AG10803 (cell line): ENCODE measurements at regions not wholly inside any gene's neighbourhood (a gene's known extent, or its start where the extent isn't known, plus 50 kb on each side); places are given as distances from the start of the nearest gene placed in this dataset.

ENCODE experiments used
- DNase-seq: peaks from one replicate; pipeline ENCODE4 v3.0.0; 2010; ENCODE audit warnings: low read depth
- H3K4me3 ChIP-seq: 2 replicates; pipeline ENCODE4 v1.5.1; 2011; ENCODE audit warnings: mild to moderate bottlenecking, low read length, control low read depth
- TF ChIP-seq, protein P1 (sequence below): conservative IDR thresholded peaks from 2 replicates; pipeline ENCODE4 v1.5.1; 2011; ENCODE audit warnings: mild to moderate bottlenecking, low read length, control low read depth, inconsistent platforms

DNA sequence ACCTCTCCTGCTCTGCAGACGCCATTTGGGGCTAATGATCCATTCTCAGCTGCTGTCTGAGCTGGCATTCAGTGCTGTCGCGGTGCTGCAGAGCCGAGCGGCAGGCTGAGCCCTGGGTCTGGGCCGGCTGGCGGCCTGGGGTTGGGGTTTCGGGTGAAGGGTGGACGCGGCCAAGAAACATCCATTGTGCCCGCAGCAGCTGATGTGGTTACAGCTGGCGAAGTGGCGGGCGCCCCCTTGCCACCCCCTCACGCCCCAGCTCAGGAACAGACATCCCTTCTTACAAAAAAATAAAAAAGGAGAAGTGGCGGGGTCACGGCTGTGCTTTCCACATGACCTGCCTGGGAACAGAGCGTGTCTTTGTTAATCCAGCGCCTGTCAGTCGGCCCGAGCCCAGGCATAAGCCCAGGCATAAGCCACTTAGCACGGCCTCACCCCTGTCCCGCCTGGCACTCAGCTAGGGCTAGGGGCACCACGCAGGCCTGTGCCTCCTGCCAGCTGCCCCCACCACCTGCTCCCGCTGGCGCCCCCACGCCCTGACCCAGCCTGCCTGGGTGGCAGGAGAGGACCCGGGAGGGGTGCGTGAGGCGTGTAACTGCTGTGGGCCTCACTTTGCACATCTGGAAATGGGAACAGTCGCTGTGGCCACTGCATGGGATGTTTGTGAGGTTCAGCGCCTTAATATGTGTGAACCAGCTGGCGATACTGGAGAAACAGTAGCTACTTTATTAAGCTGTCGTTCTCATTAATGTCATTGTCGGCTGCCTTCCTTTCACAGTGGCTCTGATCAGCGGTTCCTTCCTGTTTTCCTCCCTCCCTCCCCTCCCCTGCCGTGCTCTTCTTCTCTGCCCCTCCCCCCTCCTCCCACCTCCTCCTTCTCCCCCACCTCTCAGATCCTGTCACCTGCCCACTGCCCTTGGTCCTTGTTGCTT lies 197.7 kb upstream of the CIBAR2 start:
- TF ChIP-seq, protein P1, sequence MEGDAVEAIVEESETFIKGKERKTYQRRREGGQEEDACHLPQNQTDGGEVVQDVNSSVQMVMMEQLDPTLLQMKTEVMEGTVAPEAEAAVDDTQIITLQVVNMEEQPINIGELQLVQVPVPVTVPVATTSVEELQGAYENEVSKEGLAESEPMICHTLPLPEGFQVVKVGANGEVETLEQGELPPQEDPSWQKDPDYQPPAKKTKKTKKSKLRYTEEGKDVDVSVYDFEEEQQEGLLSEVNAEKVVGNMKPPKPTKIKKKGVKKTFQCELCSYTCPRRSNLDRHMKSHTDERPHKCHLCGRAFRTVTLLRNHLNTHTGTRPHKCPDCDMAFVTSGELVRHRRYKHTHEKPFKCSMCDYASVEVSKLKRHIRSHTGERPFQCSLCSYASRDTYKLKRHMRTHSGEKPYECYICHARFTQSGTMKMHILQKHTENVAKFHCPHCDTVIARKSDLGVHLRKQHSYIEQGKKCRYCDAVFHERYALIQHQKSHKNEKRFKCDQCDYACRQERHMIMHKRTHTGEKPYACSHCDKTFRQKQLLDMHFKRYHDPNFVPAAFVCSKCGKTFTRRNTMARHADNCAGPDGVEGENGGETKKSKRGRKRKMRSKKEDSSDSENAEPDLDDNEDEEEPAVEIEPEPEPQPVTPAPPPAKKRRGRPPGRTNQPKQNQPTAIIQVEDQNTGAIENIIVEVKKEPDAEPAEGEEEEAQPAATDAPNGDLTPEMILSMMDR: no peak
- H3K4me3 ChIP-seq: no peak overlapping the region
- DNase-seq: no peak

DNA sequence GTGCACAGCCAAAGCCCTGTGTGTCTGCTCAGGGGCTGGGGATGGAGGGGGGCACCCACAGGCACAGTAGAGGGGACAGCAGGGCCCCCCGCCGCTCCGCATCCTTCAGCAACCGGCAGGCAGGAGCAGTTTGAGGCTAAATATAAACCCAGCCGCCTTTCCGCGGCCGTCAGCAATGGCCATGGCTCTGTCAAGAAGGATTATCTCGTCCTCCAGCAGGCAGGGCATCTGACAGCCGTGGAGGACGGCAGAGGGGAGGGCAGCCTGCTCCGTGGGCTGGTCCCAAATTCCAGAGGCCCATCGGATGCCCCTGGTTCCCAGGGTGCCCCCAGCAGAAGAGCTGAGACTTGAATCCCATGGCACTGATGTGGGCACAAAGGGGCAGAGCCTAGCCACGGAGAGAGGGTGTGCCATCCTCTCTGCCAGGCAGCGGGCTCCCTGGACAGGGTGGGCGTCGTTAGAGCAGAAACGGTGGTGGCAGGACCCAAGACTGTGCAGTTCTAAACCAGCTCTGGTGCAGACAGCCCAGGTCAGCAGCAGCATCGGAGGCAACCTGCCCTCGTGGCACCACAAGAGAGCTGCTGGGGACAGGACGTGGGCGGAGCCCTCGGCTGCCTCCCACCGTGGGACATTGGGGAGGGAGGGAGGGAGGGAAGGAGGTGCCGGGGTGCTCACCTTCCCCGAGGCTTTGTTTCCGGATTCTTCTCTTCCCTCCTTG lies 198.8 kb upstream of the CIBAR2 start:
- TF ChIP-seq, protein P1: no peak
- no peak overlapping the region for H3K4me3 ChIP-seq

GRCh38 chr16:85311741-85312140 lies 199.5 kb upstream of the CIBAR2 start:
- TF ChIP-seq, protein P1: no peak
- no peak for DNase-seq
- no peak overlapping the region for H3K4me3 ChIP-seq

More for the DNA sequence above, 198.8 kb upstream of the CIBAR2 start:
- no peak for DNase-seq

GRCh38 chr16:85312174-85312573 lies 199.9 kb upstream of the CIBAR2 start:
- no peak for DNase-seq
- no peak overlapping the region for H3K4me3 ChIP-seq
- TF ChIP-seq, protein P1: no peak

GRCh38 chr16:85312642-85313525 lies 200.6 kb upstream of the CIBAR2 start:
- no peak overlapping the region for H3K4me3 ChIP-seq
- TF ChIP-seq, protein P1: no peak
- no peak for DNase-seq

DNA sequence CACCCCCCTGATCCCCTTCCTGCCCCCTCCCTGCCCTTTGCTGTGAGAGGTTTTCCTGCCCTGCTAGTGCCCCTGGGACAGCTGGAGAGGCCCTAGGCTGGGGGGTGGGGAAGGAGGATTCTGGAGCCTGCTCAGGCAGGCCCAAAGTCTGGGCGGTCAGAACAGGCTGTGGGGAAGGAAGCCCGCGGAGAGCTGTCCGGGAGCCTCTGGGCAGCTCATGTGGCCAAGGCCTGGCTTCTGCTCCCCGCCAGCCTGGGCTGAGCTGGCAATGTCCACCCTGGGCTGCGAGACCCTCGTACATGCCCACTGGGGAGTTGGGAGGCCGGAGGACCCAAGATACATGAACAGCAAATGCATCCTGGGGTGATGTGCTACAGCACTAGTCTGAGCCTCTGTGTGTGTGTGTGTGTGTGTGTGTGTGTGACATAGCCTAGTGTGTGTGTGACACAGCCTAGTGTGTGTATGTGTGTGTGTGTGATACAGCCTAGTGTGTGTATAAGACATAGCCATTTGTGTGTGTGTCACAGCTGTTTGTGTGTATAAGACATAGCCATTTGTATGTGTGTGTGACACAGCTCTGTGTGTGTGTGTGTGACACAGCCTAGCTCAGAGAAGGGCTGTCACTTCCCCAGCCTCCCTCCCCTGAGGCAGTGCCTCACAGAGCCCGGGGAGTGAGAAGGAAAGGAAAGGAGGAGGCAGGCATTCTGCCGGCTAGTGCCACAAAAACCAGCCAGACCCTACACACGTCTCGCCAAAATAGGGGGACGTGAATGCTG lies 201.4 kb upstream of the CIBAR2 start:
- peak; percentile 44 for DNase-seq
- H3K4me3 ChIP-seq: no peak overlapping the region
- TF ChIP-seq, protein P1: no peak
